ENCODE measurements at regions not wholly inside any gene's neighbourhood (a gene's known extent, or its start where the extent isn't known, plus 50 kb on each side); places are given as distances from the start of the nearest gene placed in this dataset.

DNA sequence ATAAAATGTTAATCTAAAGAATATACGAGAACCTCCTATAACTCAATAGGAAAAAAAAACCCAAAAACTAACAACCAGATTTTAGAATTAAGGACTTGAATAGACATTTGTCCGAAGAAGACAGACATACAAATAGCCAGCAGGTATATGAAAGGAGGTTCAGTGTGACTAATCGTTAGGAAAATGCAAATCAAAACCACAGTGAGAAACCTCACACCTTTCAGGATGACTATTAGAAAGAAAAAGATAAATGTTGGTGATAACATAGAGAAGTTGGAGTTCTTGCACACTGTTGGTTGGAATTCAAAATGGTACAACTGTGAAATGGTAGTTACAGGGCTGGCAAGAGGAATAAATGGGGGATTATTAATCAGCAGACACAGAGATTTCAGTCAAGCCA, 339.0 kb downstream of the TMEM114 start:
- H3F3A ChIP-seq (ENCODE audit: insufficient read depth, low read length): no peaks in the 10 kb centered on the region

GRCh38 chr16:8247993-8248392, 342.3 kb downstream of the TMEM114 start:
- TF ChIP-seq, protein P1, sequence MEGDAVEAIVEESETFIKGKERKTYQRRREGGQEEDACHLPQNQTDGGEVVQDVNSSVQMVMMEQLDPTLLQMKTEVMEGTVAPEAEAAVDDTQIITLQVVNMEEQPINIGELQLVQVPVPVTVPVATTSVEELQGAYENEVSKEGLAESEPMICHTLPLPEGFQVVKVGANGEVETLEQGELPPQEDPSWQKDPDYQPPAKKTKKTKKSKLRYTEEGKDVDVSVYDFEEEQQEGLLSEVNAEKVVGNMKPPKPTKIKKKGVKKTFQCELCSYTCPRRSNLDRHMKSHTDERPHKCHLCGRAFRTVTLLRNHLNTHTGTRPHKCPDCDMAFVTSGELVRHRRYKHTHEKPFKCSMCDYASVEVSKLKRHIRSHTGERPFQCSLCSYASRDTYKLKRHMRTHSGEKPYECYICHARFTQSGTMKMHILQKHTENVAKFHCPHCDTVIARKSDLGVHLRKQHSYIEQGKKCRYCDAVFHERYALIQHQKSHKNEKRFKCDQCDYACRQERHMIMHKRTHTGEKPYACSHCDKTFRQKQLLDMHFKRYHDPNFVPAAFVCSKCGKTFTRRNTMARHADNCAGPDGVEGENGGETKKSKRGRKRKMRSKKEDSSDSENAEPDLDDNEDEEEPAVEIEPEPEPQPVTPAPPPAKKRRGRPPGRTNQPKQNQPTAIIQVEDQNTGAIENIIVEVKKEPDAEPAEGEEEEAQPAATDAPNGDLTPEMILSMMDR (IDR thresholded peaks at IDR 0.05; ENCODE audit: low read length): no peak
- no peak for TF ChIP-seq EZH2 (optimal IDR thresholded peaks at IDR 0.05; ENCODE audit: low read depth, low read length)
- TF ChIP-seq EZH2phosphoT487 (IDR thresholded peaks at IDR 0.05; ENCODE audit: low read length): no peak
- no peaks in the 10 kb centered on the region for H4K20me1 ChIP-seq (ENCODE audit: insufficient read depth, low read length)
- no peak overlapping the region for H3K27ac ChIP-seq (ENCODE audit: low read length)

More for the DNA sequence above, 339.0 kb downstream of the TMEM114 start:
- no peak overlapping the region for H3K9ac ChIP-seq (ENCODE audit: low read length)
- no peak overlapping the region for H3K4me2 ChIP-seq (ENCODE audit: low read depth, low read length)
- H3K27me3 ChIP-seq (replicated peaks; ENCODE audit: insufficient read depth, low read length): no peaks in the 10 kb centered on the region
- no peaks in the 10 kb centered on the region for H3K9me3 ChIP-seq (replicated peaks; ENCODE audit: insufficient read depth, low read length)
- H3K4me3 ChIP-seq (ENCODE audit: low read length): no peak overlapping the region
- H3K9me2 ChIP-seq (replicated peaks; ENCODE audit: insufficient read depth, low read length): no peaks in the 10 kb centered on the region
- DNase-seq: no peak
- no peak overlapping the region for H2AFZ ChIP-seq (ENCODE audit: low read length)
- TF ChIP-seq EZH2phosphoT487 (IDR thresholded peaks at IDR 0.05; ENCODE audit: low read length) (no peak), EZH2 (optimal IDR thresholded peaks at IDR 0.05; ENCODE audit: low read depth, low read length) (no peak)
- TF ChIP-seq, protein P1 (IDR thresholded peaks at IDR 0.05; ENCODE audit: low read length): no peak
- H3K79me2 ChIP-seq (ENCODE audit: low read length): no peaks in the 10 kb centered on the region
- H4K20me1 ChIP-seq (ENCODE audit: insufficient read depth, low read length): no peaks in the 10 kb centered on the region
- H3K4me1 ChIP-seq (ENCODE audit: low read length): no peaks in the 10 kb centered on the region
- H3K36me3 ChIP-seq (replicated peaks; ENCODE audit: insufficient read depth, low read length): no peaks in the 10 kb centered on the region
- no peak overlapping the region for H3K27ac ChIP-seq (ENCODE audit: low read length)

GRCh38 chr16:8243981-8244380, 346.3 kb downstream of the TMEM114 start:
- Histone ChIP-seq H3K4me1 (ENCODE audit: low read length) (no peaks in the 10 kb centered on the region), H3K36me3 (replicated peaks; ENCODE audit: insufficient read depth, low read length) (no peaks in the 10 kb centered on the region), H3K9me3 (replicated peaks; ENCODE audit: insufficient read depth, low read length) (no peaks in the 10 kb centered on the region), H3K9ac (ENCODE audit: low read length) (no peak overlapping the region), H3K9me2 (replicated peaks; ENCODE audit: insufficient read depth, low read length) (no peaks in the 10 kb centered on the region), H3K79me2 (ENCODE audit: low read length) (no peaks in the 10 kb centered on the region), H2AFZ (ENCODE audit: low read length) (no peak overlapping the region), H3K4me3 (ENCODE audit: low read length) (no peak overlapping the region), H3F3A (ENCODE audit: insufficient read depth, low read length) (no peaks in the 10 kb centered on the region), H3K27me3 (replicated peaks; ENCODE audit: insufficient read depth, low read length) (no peaks in the 10 kb centered on the region), H4K20me1 (ENCODE audit: insufficient read depth, low read length) (no peaks in the 10 kb centered on the region), H3K4me2 (ENCODE audit: low read depth, low read length) (no peak overlapping the region), H3K27ac (ENCODE audit: low read length) (no peak overlapping the region)
- TF ChIP-seq, protein P1 (IDR thresholded peaks at IDR 0.05; ENCODE audit: low read length): no peak
- TF ChIP-seq EZH2phosphoT487 (IDR thresholded peaks at IDR 0.05; ENCODE audit: low read length) (no peak), EZH2 (optimal IDR thresholded peaks at IDR 0.05; ENCODE audit: low read depth, low read length) (no peak)
- no peak for DNase-seq

More at GRCh38 chr16:8247993-8248392, 342.3 kb downstream of the TMEM114 start:
- Histone ChIP-seq H3K4me2 (ENCODE audit: low read depth, low read length) (no peak overlapping the region), H3K79me2 (ENCODE audit: low read length) (no peaks in the 10 kb centered on the region), H3K9me3 (replicated peaks; ENCODE audit: insufficient read depth, low read length) (no peaks in the 10 kb centered on the region), H3K9me2 (replicated peaks; ENCODE audit: insufficient read depth, low read length) (no peaks in the 10 kb centered on the region), H2AFZ (ENCODE audit: low read length) (no peak overlapping the region), H3K4me1 (ENCODE audit: low read length) (no peaks in the 10 kb centered on the region), H3K9ac (ENCODE audit: low read length) (no peak overlapping the region), H3K36me3 (replicated peaks; ENCODE audit: insufficient read depth, low read length) (no peaks in the 10 kb centered on the region), H3K27me3 (replicated peaks; ENCODE audit: insufficient read depth, low read length) (no peaks in the 10 kb centered on the region), H3K4me3 (ENCODE audit: low read length) (no peak overlapping the region), H3F3A (ENCODE audit: insufficient read depth, low read length) (no peaks in the 10 kb centered on the region)
- DNase-seq: no peak

Data from MM.1S (cell line).